Heart left ventricle (tissue), 13 donors: ENCODE measurements at regions not wholly inside any gene's neighbourhood (a gene's known extent, or its start where the extent isn't known, plus 50 kb on each side); places are given as distances from the start of the nearest gene placed in this dataset.

Experiments used
- POLR2A ChIP-seq, 2 donors: fragments of 450-650 bp; IDR thresholded peaks; one replicate each; pipeline ENCODE4 v1.6.1; 2017; ENCODE audit warnings: antibody characterized with exemption in 2 of 2, mild to moderate bottlenecking in 2 of 2, moderate library complexity in 2 of 2
- TF ChIP-seq, protein P1 (sequence below), 12 donors: fragments of 200-600 bp; sonication (generic) in 4 of 12; IDR thresholded peaks; one replicate each; pipeline versions ENCODE4 v1.5.0 to v1.8.0; 2018 to 2022; ENCODE audit warnings: antibody characterized with exemption in 12 of 12, mild to moderate bottlenecking in 5 of 12
- donor health status: ischemic (EF 13 %, LVEDD 7.1; RV severe dilation, severe dysfunction).
- donor health status: DM: no; HTN: yes; CAD: no.
- donor health status: DM: no; HTN: no; CAD: no.
- donor health status: ischemic (EF 25% LVEDD 6.9; RV normal size, moderate dysfunction).
- donor health status: ischemic (EF 25% LVEDD 5.7; RV mildly dilated, moderate dysfunction).
- donor health status: ischemic (EF 35%, LVEDD 5.7; RV mildly dilated, moderate dysfunction).
- donor health status: nonischemic (EF 11% LVEDD 7.7; RV severe dilation, severe dysfunction).
- donor health status: DM: yes; HTN: yes; CAD: no.
- donor health status: PGD.
- donor health status: ischemic (EF 29% LVEDD 5.4; RV normal size, mild dysfunction).
- donor health status: nonischemic (EF 23%, LVEDD 6.1; RV moderate dilation, normal function).

DNA sequence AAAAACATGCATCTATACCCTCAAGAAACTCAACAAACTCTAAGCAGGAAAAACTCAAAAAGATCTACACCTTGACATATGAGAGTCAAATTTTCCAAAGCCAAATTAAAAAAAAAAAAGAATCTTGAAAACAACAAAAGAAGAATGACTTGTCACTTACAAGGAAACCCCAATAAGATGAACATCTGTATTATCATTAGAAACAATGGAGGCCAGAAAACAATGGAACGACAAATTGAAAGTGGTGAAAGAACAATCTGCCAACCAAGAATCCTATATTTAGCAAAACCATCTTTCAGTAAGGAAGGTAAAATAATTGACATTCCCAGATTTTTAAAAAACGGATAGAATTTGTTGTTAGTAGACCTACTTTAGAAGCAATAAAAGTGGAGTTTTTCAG lies 516.8 kb downstream of the ACTR3B start:
- TF ChIP-seq POLR2A (IDR thresholded peaks at IDR 0.05), result no peak
- TF ChIP-seq, protein P1, sequence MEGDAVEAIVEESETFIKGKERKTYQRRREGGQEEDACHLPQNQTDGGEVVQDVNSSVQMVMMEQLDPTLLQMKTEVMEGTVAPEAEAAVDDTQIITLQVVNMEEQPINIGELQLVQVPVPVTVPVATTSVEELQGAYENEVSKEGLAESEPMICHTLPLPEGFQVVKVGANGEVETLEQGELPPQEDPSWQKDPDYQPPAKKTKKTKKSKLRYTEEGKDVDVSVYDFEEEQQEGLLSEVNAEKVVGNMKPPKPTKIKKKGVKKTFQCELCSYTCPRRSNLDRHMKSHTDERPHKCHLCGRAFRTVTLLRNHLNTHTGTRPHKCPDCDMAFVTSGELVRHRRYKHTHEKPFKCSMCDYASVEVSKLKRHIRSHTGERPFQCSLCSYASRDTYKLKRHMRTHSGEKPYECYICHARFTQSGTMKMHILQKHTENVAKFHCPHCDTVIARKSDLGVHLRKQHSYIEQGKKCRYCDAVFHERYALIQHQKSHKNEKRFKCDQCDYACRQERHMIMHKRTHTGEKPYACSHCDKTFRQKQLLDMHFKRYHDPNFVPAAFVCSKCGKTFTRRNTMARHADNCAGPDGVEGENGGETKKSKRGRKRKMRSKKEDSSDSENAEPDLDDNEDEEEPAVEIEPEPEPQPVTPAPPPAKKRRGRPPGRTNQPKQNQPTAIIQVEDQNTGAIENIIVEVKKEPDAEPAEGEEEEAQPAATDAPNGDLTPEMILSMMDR (IDR thresholded peaks at IDR 0.05), result no peak
